ENCODE measurements at regions not wholly inside any gene's neighbourhood (a gene's known extent, or its start where the extent isn't known, plus 50 kb on each side); places are given as distances from the start of the nearest gene placed in this dataset.

GRCh38 chr16:73106329-73107034, 58.6 kb upstream of the ZFHX3 start:
- TF ChIP-seq CTCF (conservative IDR thresholded peaks at IDR 0.05; ENCODE audit: low read depth, low read length), result no peak
- TF ChIP-seq EZH2 (IDR thresholded peaks at IDR 0.05; ENCODE audit: low read length, unreplicated experiment), result no peak

Data from PC-3 (cell line).